Naive thymus-derived CD4-positive, alpha-beta T cell (primary cell): ENCODE measurements at regions not wholly inside any gene's neighbourhood (a gene's known extent, or its start where the extent isn't known, plus 50 kb on each side); places are given as distances from the start of the nearest gene placed in this dataset.
"Not testable (repeated sequence)": the region's sequence is repeated elsewhere in the genome, so short reads cannot be mapped to it uniquely, and the experiment has no call there.

Experiments
- ATAC-seq: fragments of 150-1000 bp; cut with Tn5 transposase; 2 replicates; pipeline ENCODE4 v1.10.0; 2021; ENCODE audit warnings: mild to moderate bottlenecking, moderate library complexity
- CTCF ChIA-PET: fragments of 350-600 bp; sonication (Branson Sonifier 250); formaldehyde crosslinking; loops from one replicate; lab custom pipeline; 2021; ENCODE audit warnings: antibody characterized with exemption; lab: Charles Lee
- POLR2A ChIA-PET: fragments of 350-600 bp; sonication (Branson Sonifier 250); formaldehyde crosslinking; loops from one replicate; lab custom pipeline; 2021; ENCODE audit warnings: antibody characterized with exemption, inconsistent platforms; lab: Charles Lee
- DNase-seq, 9 donors: peaks; one replicate each; pipeline versions ENCODE4 v3.0.0 to v3.0.0-alpha.2; 2020 to 2022; ENCODE audit warnings: mixed read lengths in 1 of 9
- H3K27ac ChIP-seq: one replicate; pipeline ENCODE4 v1.7.0; 2013; ENCODE audit warnings: mild to moderate bottlenecking, low read depth, low read length, moderate library complexity
- H3K27me3 ChIP-seq, 2 donors: one replicate each; pipeline ENCODE4 v1.7.0; 2013; ENCODE audit warnings: low read length in 2 of 2, mild to moderate bottlenecking in 2 of 2, moderate library complexity in 2 of 2; ENCODE audit not compliant: control insufficient read depth in 2 of 2, insufficient read depth in 2 of 2
- H3K36me3 ChIP-seq, 3 experiments: 1 replicate in 2 of 3; 2 replicates in 1 of 3; pipeline ENCODE4 v1.7.0; 2013; ENCODE audit warnings: low read length in 3 of 3, mild to moderate bottlenecking in 3 of 3, moderate library complexity in 1 of 3; ENCODE audit not compliant: insufficient read depth in 3 of 3, control insufficient read depth in 2 of 3
- H3K4me1 ChIP-seq, 2 donors: one replicate each; pipeline ENCODE4 v1.7.0; 2013; ENCODE audit warnings: low read length in 2 of 2, mild to moderate bottlenecking in 2 of 2, moderate library complexity in 1 of 2; ENCODE audit not compliant: control insufficient read depth in 2 of 2, insufficient read depth in 2 of 2
- H3K4me3 ChIP-seq: 2 replicates; pipeline ENCODE4 v1.7.0; 2013; ENCODE audit warnings: mild to moderate bottlenecking, low read length
- H3K9me3 ChIP-seq, 3 experiments: 1 replicate in 2 of 3; 2 replicates in 1 of 3; pipeline ENCODE4 v1.7.0; 2013; ENCODE audit warnings: low read length in 3 of 3; ENCODE audit not compliant: control insufficient read depth in 2 of 3
- H3K27ac Mint-ChIP-seq, 9 donors: one replicate each; pipeline ENCODE4 v1.8.0; 2020 to 2022; ENCODE audit warnings: mixed read lengths in 9 of 9, mild to moderate bottlenecking in 8 of 9, moderate library complexity in 5 of 9, inconsistent platforms in 2 of 9
- H3K27me3 Mint-ChIP-seq, 5 donors: one replicate each; pipeline ENCODE4 v1.8.0; 2021 to 2022; ENCODE audit warnings: mixed read lengths in 5 of 5, mild to moderate bottlenecking in 1 of 5
- H3K36me3 Mint-ChIP-seq, 5 donors: one replicate each; pipeline ENCODE4 v1.8.0; 2020 to 2022; ENCODE audit warnings: mixed read lengths in 5 of 5, mild to moderate bottlenecking in 3 of 5, inconsistent platforms in 1 of 5
- H3K4me1 Mint-ChIP-seq, 7 donors: one replicate each; pipeline ENCODE4 v1.8.0; 2020 to 2022; ENCODE audit warnings: mixed read lengths in 7 of 7, mild to moderate bottlenecking in 3 of 7, inconsistent platforms in 1 of 7
- H3K4me3 Mint-ChIP-seq, 10 donors: one replicate each; pipeline ENCODE4 v1.8.0; 2020 to 2022; ENCODE audit warnings: mild to moderate bottlenecking in 10 of 10, mixed read lengths in 10 of 10, moderate library complexity in 6 of 10, inconsistent platforms in 2 of 10
- H3K9me3 Mint-ChIP-seq, 11 donors: one replicate each; pipeline ENCODE4 v1.8.0; 2020 to 2022; ENCODE audit warnings: mixed read lengths in 11 of 11, mild to moderate bottlenecking in 4 of 11, inconsistent platforms in 1 of 11, moderate library complexity in 1 of 11
- intact Hi-C, 2 donors: fragments of 100-400 bp; cut with micrococcal nuclease; formaldehyde crosslinking; loops; one replicate each; pipeline ENCODE4 v1.15.1; 2023

DNA sequence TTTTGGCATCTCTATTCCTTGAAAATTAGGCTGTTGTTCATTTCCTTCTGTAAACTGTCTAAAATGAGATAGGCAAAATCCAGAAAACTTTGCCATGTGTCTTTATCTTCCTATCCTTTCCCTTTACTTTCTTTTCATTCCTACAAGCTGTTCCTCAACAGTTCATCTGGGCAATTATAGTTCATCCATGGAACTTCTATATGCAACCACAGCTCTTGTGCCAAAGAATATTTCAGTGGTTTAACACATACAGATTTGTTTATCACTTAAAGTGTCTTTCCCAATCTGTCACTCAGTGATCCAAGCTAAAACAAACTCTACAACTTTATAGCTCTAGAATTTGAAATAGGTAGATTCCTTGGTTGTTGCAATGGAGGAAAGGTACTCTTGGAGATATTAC is 230.3 kb upstream of the EPHA6 start:
- no peaks in the 10 kb centered on the region for H3K27me3 Mint-ChIP-seq
- no peaks in the 10 kb centered on the region for H3K27me3 ChIP-seq
- no peak overlapping the region for H3K27ac Mint-ChIP-seq
- no peaks in the 10 kb centered on the region for H3K9me3 ChIP-seq
- H3K27ac ChIP-seq: no peak overlapping the region
- no peaks in the 10 kb centered on the region for H3K36me3 ChIP-seq
- no peak for DNase-seq
- H3K4me1 Mint-ChIP-seq: no peaks in the 10 kb centered on the region
- POLR2A ChIA-PET: no interaction called here
- no peak overlapping the region for H3K4me3 ChIP-seq
- peaks cover 0 to 21% (median 6%) of the 10 kb centered on the region in 11 donors for H3K9me3 Mint-ChIP-seq
- CTCF ChIA-PET: interaction anchor here (0.6 kb wide), 1 partner anchor 12 kb away, joined by 3 read pairs; no protein-coding TSS in a partner anchor
- ATAC-seq: no peak
- no peaks in the 10 kb centered on the region for H3K4me1 ChIP-seq
- no peaks in the 10 kb centered on the region for H3K36me3 Mint-ChIP-seq
- no peak overlapping the region for H3K4me3 Mint-ChIP-seq
- intact Hi-C loops: no loop called here

DNA sequence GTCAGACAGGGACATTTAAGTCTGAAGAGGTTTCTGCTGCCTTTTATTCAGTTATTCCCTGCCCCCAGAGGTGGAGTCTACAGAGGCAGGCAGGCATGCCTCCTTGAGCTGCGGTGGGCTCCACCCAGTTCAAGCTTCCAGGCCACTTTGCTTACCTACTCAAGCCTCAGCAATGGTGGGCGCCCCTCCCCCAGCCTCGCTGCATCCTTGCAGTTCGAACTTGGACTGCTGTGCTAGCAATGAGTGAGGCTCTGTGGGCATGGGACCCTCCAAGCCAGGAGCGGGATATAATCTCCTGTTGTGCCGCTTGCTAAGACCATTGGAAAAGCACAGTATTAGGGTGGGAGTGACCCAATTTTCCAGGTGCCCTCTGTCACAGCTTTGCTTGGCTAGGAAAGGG is 207.5 kb upstream of the EPHA6 start:
- intact Hi-C loops, H3K27me3 ChIP-seq: not testable (repeated sequence)

DNA sequence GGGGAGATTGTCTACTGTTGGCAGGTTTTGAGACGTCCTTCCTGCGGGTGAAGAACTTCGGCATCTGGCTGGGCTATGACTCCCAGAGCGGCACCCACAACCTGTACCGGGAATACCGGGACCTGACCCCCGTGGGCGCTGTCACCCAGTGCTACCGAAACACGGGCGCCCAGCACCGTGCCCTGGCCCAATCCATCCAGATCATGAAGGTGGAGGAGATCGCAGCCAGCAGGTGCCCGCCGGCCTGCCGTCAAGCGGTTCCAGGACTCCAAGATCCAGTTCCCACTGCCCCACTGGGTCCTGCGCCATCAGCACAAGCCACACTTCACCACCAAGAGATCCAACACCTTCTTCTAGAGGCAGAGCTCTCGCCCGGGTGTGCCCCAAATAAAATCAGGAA is 194.9 kb upstream of the EPHA6 start:
- Histone ChIP-seq H3K4me1 (no peaks in the 10 kb centered on the region), H3K27me3 (no peaks in the 10 kb centered on the region), H3K9me3 (no peaks in the 10 kb centered on the region), H3K4me3 (no peak overlapping the region), H3K27ac (no peak overlapping the region), H3K36me3 (no peaks in the 10 kb centered on the region)
- ChIA-PET CTCF (no interaction called here), POLR2A (no interaction called here)
- intact Hi-C loops: no loop called here
- peak in 1 of 9 donors; percentile 20 for DNase-seq
- no peaks in the 10 kb centered on the region for H3K27me3 Mint-ChIP-seq
- H3K4me1 Mint-ChIP-seq: no peaks in the 10 kb centered on the region
- H3K4me3 Mint-ChIP-seq: no peak overlapping the region
- peaks cover 0 to 5% (median 3%) of the 10 kb centered on the region in 11 donors for H3K9me3 Mint-ChIP-seq
- no peak overlapping the region for H3K27ac Mint-ChIP-seq
- no peaks in the 10 kb centered on the region for H3K36me3 Mint-ChIP-seq
- ATAC-seq: no peak

More for the DNA sequence above, 207.5 kb upstream of the EPHA6 start:
- peaks cover 6 to 35% (median 14%) of the 10 kb centered on the region in 11 donors for H3K9me3 Mint-ChIP-seq
- H3K9me3 ChIP-seq, H3K4me1 Mint-ChIP-seq, POLR2A ChIA-PET, H3K4me3 ChIP-seq, H3K4me3 Mint-ChIP-seq, H3K4me1 ChIP-seq, DNase-seq, CTCF ChIA-PET, H3K27ac ChIP-seq, H3K27me3 Mint-ChIP-seq, H3K36me3 Mint-ChIP-seq, H3K27ac Mint-ChIP-seq, ATAC-seq, H3K36me3 ChIP-seq: not testable (repeated sequence)

DNA sequence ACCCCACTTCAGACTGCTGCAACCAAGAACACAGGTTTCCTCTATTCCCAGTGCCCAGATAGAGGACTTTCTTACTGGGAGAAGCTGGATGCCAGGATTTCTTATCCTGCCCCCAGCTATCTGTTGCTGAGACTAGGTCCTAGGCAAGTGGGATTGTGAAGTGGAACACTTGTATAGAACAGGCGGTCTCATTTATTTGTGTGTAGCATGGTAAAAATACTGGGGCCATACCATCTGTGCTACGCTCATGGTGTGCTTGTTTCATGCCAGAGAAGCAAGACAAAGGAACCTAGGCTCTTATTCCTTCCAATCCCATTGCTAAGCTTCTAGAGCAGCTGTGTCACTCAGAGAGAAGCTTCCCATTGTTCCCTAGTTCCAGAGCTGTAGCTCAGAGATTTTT is 191.5 kb upstream of the EPHA6 start:
- Mint-ChIP-seq H3K27me3 (no peaks in the 10 kb centered on the region), H3K36me3 (no peaks in the 10 kb centered on the region), H3K27ac (no peak overlapping the region), H3K9me3 (peaks cover 4 to 13% (median 8%) of the 10 kb centered on the region in 11 donors), H3K4me1 (no peaks in the 10 kb centered on the region), H3K4me3 (no peak overlapping the region)
- intact Hi-C loops: no loop called here
- POLR2A ChIA-PET: no interaction called here
- Histone ChIP-seq H3K36me3 (no peaks in the 10 kb centered on the region), H3K4me3 (no peak overlapping the region), H3K4me1 (no peaks in the 10 kb centered on the region), H3K27ac (no peak overlapping the region), H3K27me3 (no peaks in the 10 kb centered on the region), H3K9me3 (no peaks in the 10 kb centered on the region)
- DNase-seq (no peak), ATAC-seq (no peak)
- CTCF ChIA-PET: no interaction called here

DNA sequence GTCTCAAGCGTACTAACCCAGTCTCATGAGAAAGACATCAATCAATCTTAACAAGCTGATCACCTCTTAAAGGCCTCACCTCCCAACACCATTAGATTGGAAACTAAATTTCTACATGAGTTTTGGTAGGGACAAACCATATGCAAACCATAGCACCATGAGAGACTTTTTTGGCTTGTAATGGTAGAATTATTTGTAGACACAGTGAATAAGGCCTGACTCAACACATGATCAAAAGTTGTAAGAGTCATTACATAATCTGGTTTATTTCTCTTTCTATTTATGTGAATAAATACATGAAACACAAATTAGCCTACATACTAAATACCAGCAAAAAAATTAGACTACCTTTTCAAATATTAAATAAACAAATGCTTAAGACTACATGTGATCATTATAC is 183.3 kb upstream of the EPHA6 start:
- no peaks in the 10 kb centered on the region for H3K9me3 ChIP-seq
- H3K4me3 Mint-ChIP-seq: no peak overlapping the region
- no peaks in the 10 kb centered on the region for H3K27me3 Mint-ChIP-seq
- H3K4me3 ChIP-seq: no peak overlapping the region
- H3K36me3 ChIP-seq: no peaks in the 10 kb centered on the region
- no peaks in the 10 kb centered on the region for H3K36me3 Mint-ChIP-seq
- H3K27me3 ChIP-seq: no peaks in the 10 kb centered on the region
- no peak for DNase-seq
- ChIA-PET CTCF (no interaction called here), POLR2A (no interaction called here)
- no peak for ATAC-seq
- H3K9me3 Mint-ChIP-seq: peaks cover 0 to 15% (median 0%) of the 10 kb centered on the region in 11 donors
- H3K4me1 Mint-ChIP-seq: no peaks in the 10 kb centered on the region
- intact Hi-C loops: no loop called here
- no peak overlapping the region for H3K27ac Mint-ChIP-seq
- H3K4me1 ChIP-seq: no peaks in the 10 kb centered on the region
- H3K27ac ChIP-seq: no peak overlapping the region

DNA sequence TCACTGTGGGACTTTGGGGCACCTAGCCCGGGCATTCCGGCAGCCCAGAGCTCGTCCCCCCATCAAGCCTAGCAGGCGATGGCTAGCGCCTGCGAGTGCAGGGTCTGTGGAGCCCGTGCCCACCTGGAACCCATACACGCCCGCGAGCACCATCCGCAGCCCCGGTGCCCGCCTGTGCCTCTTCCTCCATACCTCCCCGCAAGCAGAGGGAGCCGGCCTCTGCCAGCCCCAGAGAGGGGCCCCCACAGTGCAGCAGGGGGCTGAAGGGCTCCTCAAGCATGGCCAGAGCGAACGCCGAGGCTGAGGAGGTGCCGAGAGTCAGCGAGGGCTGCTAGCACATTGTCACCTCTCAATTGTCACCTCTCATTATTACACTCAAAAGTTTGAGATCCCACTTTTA is 167.8 kb upstream of the EPHA6 start:
- no peaks in the 10 kb centered on the region for H3K27me3 Mint-ChIP-seq

DNA sequence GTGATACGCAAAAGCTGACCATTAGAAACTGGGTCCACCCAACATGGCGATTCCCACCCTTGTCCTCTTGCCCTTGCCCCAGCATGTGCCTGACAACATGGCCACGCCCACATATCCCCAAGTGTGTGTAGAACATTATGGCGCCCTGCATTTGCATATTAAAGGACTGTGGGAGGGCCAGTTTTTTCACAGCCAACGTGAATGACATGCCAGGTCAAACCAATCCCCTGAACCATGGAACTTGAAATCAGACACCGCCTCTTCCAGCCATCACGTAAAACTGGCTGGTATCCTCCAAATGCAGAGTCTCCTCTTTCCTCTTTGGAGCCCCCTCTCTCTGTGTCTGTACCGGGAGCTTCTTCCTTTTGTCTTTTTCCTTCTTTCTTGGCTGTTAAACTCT is 156.7 kb upstream of the EPHA6 start:
- ATAC-seq: no peak
- no peaks in the 10 kb centered on the region for H3K36me3 ChIP-seq
- no peaks in the 10 kb centered on the region for H3K9me3 ChIP-seq
- Mint-ChIP-seq H3K9me3 (peaks cover 0 to 23% (median 5%) of the 10 kb centered on the region in 11 donors), H3K4me1 (no peaks in the 10 kb centered on the region), H3K36me3 (no peaks in the 10 kb centered on the region), H3K27me3 (no peaks in the 10 kb centered on the region), H3K27ac (no peak overlapping the region), H3K4me3 (no peak overlapping the region)
- ChIA-PET POLR2A (interaction anchor here (0.7 kb wide), 1 partner anchor 41 kb away, joined by 8 read pairs; no protein-coding TSS in a partner anchor), CTCF (no interaction called here)
- H3K4me1 ChIP-seq: no peaks in the 10 kb centered on the region
- H3K27ac ChIP-seq: no peak overlapping the region
- no peak overlapping the region for H3K4me3 ChIP-seq
- no peak for DNase-seq
- H3K27me3 ChIP-seq: no peaks in the 10 kb centered on the region
- intact Hi-C loops: no loop called here

More for the DNA sequence above, 167.8 kb upstream of the EPHA6 start:
- Mint-ChIP-seq H3K4me3 (no peak overlapping the region), H3K36me3 (no peaks in the 10 kb centered on the region), H3K9me3 (peaks cover 0 to 14% (median 2%) of the 10 kb centered on the region in 11 donors), H3K27ac (no peak overlapping the region), H3K4me1 (no peaks in the 10 kb centered on the region)
- Histone ChIP-seq H3K36me3 (no peaks in the 10 kb centered on the region), H3K4me3 (no peak overlapping the region), H3K4me1 (no peaks in the 10 kb centered on the region), H3K27ac (no peak overlapping the region), H3K9me3 (no peaks in the 10 kb centered on the region), H3K27me3 (no peaks in the 10 kb centered on the region)
- ATAC-seq: no peak
- CTCF ChIA-PET: no interaction called here
- intact Hi-C loops: no loop called here
- POLR2A ChIA-PET: no interaction called here
- DNase-seq: no peak
